Ovary (tissue), 7 donors: ENCODE measurements at regions not wholly inside any gene's neighbourhood (a gene's known extent, or its start where the extent isn't known, plus 50 kb on each side); places are given as distances from the start of the nearest gene placed in this dataset.

ENCODE experiments used
- DNase-seq, 5 donors: peaks; one replicate each; pipeline ENCODE4 v3.0.0-alpha.2; 2019 to 2020
- H3K27ac ChIP-seq, 2 donors: fragments of 200-600 bp; one replicate each; pipeline versions ENCODE4 v1.5.1 to v1.8.0; 2019 to 2022
- H3K27me3 ChIP-seq: fragments of 200-600 bp; one replicate; pipeline ENCODE4 v1.8.0; 2022
- H3K36me3 ChIP-seq: fragments of 200-600 bp; sonication (generic); one replicate; pipeline ENCODE4 v1.5.1; 2019
- H3K4me1 ChIP-seq: one replicate; pipeline ENCODE4 v1.8.1; 2013; ENCODE audit warnings: mild to moderate bottlenecking, moderate library complexity; ENCODE audit not compliant: insufficient read depth
- H3K4me3 ChIP-seq: fragments of 200-600 bp; sonication (generic); one replicate; pipeline ENCODE4 v1.5.1; 2017
- H3K9me3 ChIP-seq, 2 donors: fragments of 200-600 bp in 1 of 2; sonication (generic) in 1 of 2; one replicate each; pipeline versions ENCODE4 v1.5.1 to v1.8.1; 2013 to 2019; ENCODE audit warnings: mild to moderate bottlenecking in 1 of 2, moderate library complexity in 1 of 2
- EP300 ChIP-seq: sonication (generic); formaldehyde crosslinking; IDR thresholded peaks from one replicate; pipeline ENCODE4 v1.6.1; 2017; ENCODE audit warnings: antibody characterized with exemption
- POLR2A ChIP-seq: fragments of 450-650 bp; IDR thresholded peaks from one replicate; pipeline ENCODE4 v1.6.1; 2017; ENCODE audit warnings: antibody characterized with exemption, mild to moderate bottlenecking, moderate library complexity
- WGBS, 3 donors: extraction: QIAGEN DNeasy Blood & Tissue Kit in 1 of 3; methylation state at CpG; one replicate each; pipeline versions ENCODE4 v1.1.5 to v1.1.7; 2013 to 2017; 5-methylcytosine and 5-hydroxymethylcytosine counted together
- intact Hi-C, 4 donors: fragments of 100-400 bp; cut with DNase I; formaldehyde crosslinking; loops; one replicate each; pipeline versions ENCODE4 v1.11.0 to v1.15.1; 2022 to 2023
- TF ChIP-seq, protein P1 (sequence below), 3 donors: fragments of 450-650 bp in 2 of 3; fragments of 200-600 bp in 1 of 3; IDR thresholded peaks; one replicate each; pipeline versions ENCODE4 v1.5.1 to v1.8.0; 2016 to 2022; ENCODE audit warnings: antibody characterized with exemption in 3 of 3, mild to moderate bottlenecking in 1 of 3
- donor health status: DM: no; HTN: no; CAD: no; lungs with moderate emphysema.
- donor health status: DM: no; HTN: no; CAD: no.
- donor health status: Bipolar disorder and iron deficiency.
- donor health status: DM: no; HTN: no; CAD: no.
- donor health status: DM: yes; HTN: yes; CAD: no.

DNA sequence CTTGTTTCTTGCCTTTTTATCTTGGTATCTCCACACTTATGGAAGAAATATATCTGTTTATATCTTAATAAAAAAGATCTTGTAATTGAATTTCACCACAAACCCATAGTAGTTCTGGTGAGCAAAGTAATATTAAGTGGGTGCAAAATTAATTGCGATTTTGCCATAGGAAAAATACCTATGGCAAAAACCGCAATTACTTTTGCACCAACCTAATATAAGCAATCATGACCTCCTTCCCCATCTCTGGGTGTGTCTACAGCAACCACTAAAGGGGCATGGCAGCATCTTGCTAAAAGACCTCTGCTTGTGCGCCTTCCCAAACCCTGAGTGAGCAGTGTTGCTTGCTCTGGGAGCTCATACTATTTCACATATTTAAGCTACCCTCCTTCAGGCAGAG lies 124.2 kb upstream of the GUCY1A1 start:
- intact Hi-C loops = no loop called here
- no peak for DNase-seq
- TF ChIP-seq, protein P1, sequence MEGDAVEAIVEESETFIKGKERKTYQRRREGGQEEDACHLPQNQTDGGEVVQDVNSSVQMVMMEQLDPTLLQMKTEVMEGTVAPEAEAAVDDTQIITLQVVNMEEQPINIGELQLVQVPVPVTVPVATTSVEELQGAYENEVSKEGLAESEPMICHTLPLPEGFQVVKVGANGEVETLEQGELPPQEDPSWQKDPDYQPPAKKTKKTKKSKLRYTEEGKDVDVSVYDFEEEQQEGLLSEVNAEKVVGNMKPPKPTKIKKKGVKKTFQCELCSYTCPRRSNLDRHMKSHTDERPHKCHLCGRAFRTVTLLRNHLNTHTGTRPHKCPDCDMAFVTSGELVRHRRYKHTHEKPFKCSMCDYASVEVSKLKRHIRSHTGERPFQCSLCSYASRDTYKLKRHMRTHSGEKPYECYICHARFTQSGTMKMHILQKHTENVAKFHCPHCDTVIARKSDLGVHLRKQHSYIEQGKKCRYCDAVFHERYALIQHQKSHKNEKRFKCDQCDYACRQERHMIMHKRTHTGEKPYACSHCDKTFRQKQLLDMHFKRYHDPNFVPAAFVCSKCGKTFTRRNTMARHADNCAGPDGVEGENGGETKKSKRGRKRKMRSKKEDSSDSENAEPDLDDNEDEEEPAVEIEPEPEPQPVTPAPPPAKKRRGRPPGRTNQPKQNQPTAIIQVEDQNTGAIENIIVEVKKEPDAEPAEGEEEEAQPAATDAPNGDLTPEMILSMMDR (IDR thresholded peaks at IDR 0.05) = no peak
- TF ChIP-seq EP300 (no peak), POLR2A (no peak)

DNA sequence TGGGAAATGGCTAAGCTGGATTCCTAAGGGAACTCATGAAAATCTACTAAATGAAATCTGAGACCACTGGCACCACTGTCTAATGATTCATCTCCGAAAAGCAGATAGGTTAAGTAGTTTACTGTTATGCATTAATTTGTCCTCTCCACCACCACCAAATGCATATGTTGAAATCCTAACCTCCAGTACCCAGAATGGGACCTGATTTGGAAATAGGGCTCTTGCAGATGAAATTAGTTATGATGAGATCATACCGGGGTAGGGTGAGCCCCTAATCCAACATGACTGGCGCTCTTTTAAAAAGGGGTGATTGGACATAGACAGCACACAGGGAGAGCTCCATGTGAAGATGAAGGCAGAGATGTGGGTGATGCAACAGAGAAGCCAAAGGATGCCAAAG lies 124.9 kb upstream of the GUCY1A1 start:
- Histone ChIP-seq H3K4me3 (no peak overlapping the region), H3K9me3 (no peaks in the 10 kb centered on the region), H3K36me3 (no peaks in the 10 kb centered on the region), H3K27ac (no peak overlapping the region), H3K4me1 (no peaks in the 10 kb centered on the region), H3K27me3 (no peaks in the 10 kb centered on the region)
- intact Hi-C loops = no loop called here
- no peak for DNase-seq
- no peak for TF ChIP-seq POLR2A
- TF ChIP-seq EP300 = no peak
- TF ChIP-seq, protein P1 (IDR thresholded peaks at IDR 0.05) = no peak
- 94 to 95% (median 94%) methylated on average over 3 of the region's 3 CpGs for WGBS, 3 donors

More for the DNA sequence above, 124.2 kb upstream of the GUCY1A1 start:
- H3K27me3 ChIP-seq = no peaks in the 10 kb centered on the region
- no peak overlapping the region for H3K4me3 ChIP-seq
- H3K36me3 ChIP-seq = no peaks in the 10 kb centered on the region
- WGBS, 3 donors = 93 to 96% (median 96%) methylated on average over 3 of the region's 3 CpGs
- H3K27ac ChIP-seq = no peak overlapping the region
- H3K4me1 ChIP-seq = no peaks in the 10 kb centered on the region
- no peaks in the 10 kb centered on the region for H3K9me3 ChIP-seq

DNA sequence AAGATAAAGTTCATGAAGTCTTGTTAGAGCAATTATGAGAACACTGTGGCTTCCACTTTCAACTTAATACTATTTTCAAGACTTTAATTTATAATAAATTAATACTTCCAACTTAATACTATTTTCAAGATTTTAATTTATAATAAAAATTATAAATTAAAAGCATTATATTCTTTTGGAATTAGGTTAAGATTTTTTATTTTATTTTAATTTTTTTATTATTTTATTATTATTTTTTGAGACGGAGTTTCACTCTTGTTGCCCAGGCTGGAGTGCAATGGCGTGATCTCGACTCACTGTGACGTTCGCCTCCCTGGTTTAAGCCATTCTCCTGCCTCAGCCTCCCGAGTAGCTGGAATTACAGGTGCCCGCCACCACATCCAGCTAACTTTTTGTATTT lies 126.0 kb upstream of the GUCY1A1 start:
- intact Hi-C loops = no loop called here
- no peaks in the 10 kb centered on the region for H3K36me3 ChIP-seq
- DNase-seq = no peak
- H3K9me3 ChIP-seq = no peaks in the 10 kb centered on the region
- WGBS, 3 donors = 90 to 98% (median 97%) methylated on average over 7 of the region's 7 CpGs
- H3K27me3 ChIP-seq = no peaks in the 10 kb centered on the region
- no peaks in the 10 kb centered on the region for H3K4me1 ChIP-seq
- TF ChIP-seq POLR2A (no peak), EP300 (no peak)
- TF ChIP-seq, protein P1 (IDR thresholded peaks at IDR 0.05) = no peak
- no peak overlapping the region for H3K4me3 ChIP-seq
- H3K27ac ChIP-seq = no peak overlapping the region

GRCh38 chr4:155539746-155540145 lies 126.9 kb upstream of the GUCY1A1 start:
- Histone ChIP-seq H3K4me3 (no peak overlapping the region), H3K27ac (no peak overlapping the region), H3K36me3 (no peaks in the 10 kb centered on the region), H3K27me3 (no peaks in the 10 kb centered on the region), H3K9me3 (no peaks in the 10 kb centered on the region), H3K4me1 (no peaks in the 10 kb centered on the region)
- no peak for DNase-seq
- TF ChIP-seq POLR2A (no peak), EP300 (no peak)
- TF ChIP-seq, protein P1 (IDR thresholded peaks at IDR 0.05) = no peak
- intact Hi-C loops = no loop called here
- WGBS, 3 donors = 40 to 64% (median 62%) methylated on average over 3 of the region's 3 CpGs
